SK-N-SH (cell line): ENCODE measurements at regions not wholly inside any gene's neighbourhood (a gene's known extent, or its start where the extent isn't known, plus 50 kb on each side); places are given as distances from the start of the nearest gene placed in this dataset.

Experiments
- CTCF ChIA-PET: fragments of 300-600, 350-600 bp; formaldehyde crosslinking; extraction: SDS; loops from one replicate; lab custom pipeline; 2021; lab: Yijun Ruan, JAX
- POLR2A ChIA-PET: fragments of 350-600 bp; sonication (Branson Sonifier 250); formaldehyde crosslinking; extraction: SDS; loops from one replicate; lab custom pipeline; 2020; ENCODE audit warnings: antibody characterized with exemption, inconsistent platforms; lab: Yijun Ruan, JAX
- DNase-seq: peaks from one replicate; pipeline ENCODE4 v3.0.0; 2012
- H2AFZ ChIP-seq: fragments of 200-600 bp; sonication (generic); 2 replicates; pipeline ENCODE4 v1.8.1; 2016; ENCODE audit warnings: antibody characterized with exemption, mild to moderate bottlenecking, low read depth
- H3F3A ChIP-seq: fragments of 200-600 bp; sonication (generic); replicated peaks from 2 replicates; pipeline ENCODE3; 2016; ENCODE audit warnings: antibody characterized with exemption, mild to moderate bottlenecking; ENCODE audit not compliant: insufficient read depth
- H3K27ac ChIP-seq, 2 experiments: fragments of 200-500 bp in 1 of 2; fragments of 200-600 bp in 1 of 2; sonication (Bioruptor generic) in 1 of 2; sonication (generic), shearing (Covaris generic) in 1 of 2; 2 replicates each; pipeline versions ENCODE4 v1.5.1 to v1.6.1; 2014 to 2016; ENCODE audit warnings: low read depth in 2 of 2, inconsistent platforms in 1 of 2, low read length in 1 of 2, mild to moderate bottlenecking in 1 of 2, mixed read lengths in 1 of 2
- H3K27me3 ChIP-seq: fragments of 200-600 bp; sonication (generic), shearing (Covaris generic); 2 replicates; pipeline ENCODE4 v1.6.1; 2016; ENCODE audit warnings: mixed run types; ENCODE audit not compliant: insufficient read depth
- H3K36me3 ChIP-seq, 2 experiments: fragments of 200-500 bp in 1 of 2; fragments of 200-600 bp in 1 of 2; sonication (Bioruptor generic) in 1 of 2; sonication (generic) in 1 of 2; replicated peaks in 1 of 2; 2 replicates each; pipeline versions ENCODE3 to v1.5.1; 2014 to 2016; ENCODE audit warnings: low read length in 1 of 2, mild to moderate bottlenecking in 1 of 2; ENCODE audit not compliant: insufficient read depth in 2 of 2, control insufficient read depth in 1 of 2
- H3K4me1 ChIP-seq, 2 experiments: fragments of 200-500 bp in 1 of 2; fragments of 200-600 bp in 1 of 2; sonication (Bioruptor generic) in 1 of 2; sonication (generic), shearing (Covaris generic) in 1 of 2; 2 replicates each; pipeline versions ENCODE4 v1.5.1 to v1.6.1; 2014 to 2016; ENCODE audit warnings: low read depth in 1 of 2, low read length in 1 of 2, mixed run types in 1 of 2; ENCODE audit not compliant: insufficient read depth in 2 of 2, control insufficient read depth in 1 of 2
- H3K4me2 ChIP-seq: fragments of 200-600 bp; sonication (generic), shearing (Covaris generic); 2 replicates; pipeline ENCODE4 v1.6.1; 2017; ENCODE audit warnings: mixed run types
- H3K4me3 ChIP-seq, 2 experiments: fragments of 200-500 bp in 1 of 2; fragments of 200-600 bp in 1 of 2; sonication (Bioruptor generic) in 1 of 2; sonication (generic), shearing (Covaris generic) in 1 of 2; 2 replicates each; pipeline versions ENCODE4 v1.5.1 to v1.8.1; 2014 to 2016; ENCODE audit warnings: low read depth in 2 of 2, inconsistent platforms in 1 of 2, low read length in 1 of 2, mild to moderate bottlenecking in 1 of 2, mixed read lengths in 1 of 2, moderate library complexity in 1 of 2
- H3K79me2 ChIP-seq: fragments of 200-600 bp; sonication (generic); 2 replicates; pipeline ENCODE4 v1.8.1; 2017; ENCODE audit warnings: mild to moderate bottlenecking; ENCODE audit not compliant: insufficient read depth
- H3K9ac ChIP-seq: fragments of 200-600 bp; sonication (generic); 2 replicates; pipeline ENCODE4 v1.6.1; 2017; ENCODE audit warnings: mixed run types
- H3K9me2 ChIP-seq: fragments of 200-600 bp; sonication (generic); 2 replicates; pipeline ENCODE4 v1.6.1; 2017; ENCODE audit warnings: mixed run types
- H3K9me3 ChIP-seq: fragments of 200-600 bp; sonication (generic); 2 replicates; pipeline ENCODE4 v1.6.1; 2017; ENCODE audit warnings: mixed run types, mild to moderate bottlenecking, moderate library complexity
- H4K20me1 ChIP-seq: fragments of 200-600 bp; sonication (generic); 2 replicates; pipeline ENCODE4 v1.6.1; 2017; ENCODE audit warnings: mild to moderate bottlenecking, mixed run types; ENCODE audit not compliant: insufficient read depth
- ELF1 ChIP-seq: IDR thresholded peaks from 2 replicates; pipeline ENCODE4 v1.4.0; 2012
- EP300 ChIP-seq, 2 experiments: IDR thresholded peaks; 2 replicates each; pipeline versions ENCODE4 v1.4.0 to v1.6.1; 2012; ENCODE audit warnings: borderline replicate concordance in 1 of 2, low read depth in 1 of 2, low read length in 1 of 2
- FOXM1 ChIP-seq: IDR thresholded peaks from 2 replicates; pipeline ENCODE4 v1.4.0; 2012; ENCODE audit warnings: low read depth, mild to moderate bottlenecking
- GATA2 ChIP-seq: sonication (generic); formaldehyde crosslinking; IDR thresholded peaks from 2 replicates; pipeline ENCODE4 v1.5.0; 2020; ENCODE audit warnings: mild to moderate bottlenecking, missing genetic modification reagents
- MEF2A ChIP-seq: IDR thresholded peaks from 2 replicates; pipeline ENCODE4 v1.4.0; 2012; ENCODE audit warnings: low read depth, borderline replicate concordance
- MXI1 ChIP-seq: IDR thresholded peaks from 2 replicates; pipeline ENCODE4 v1.6.1; 2012; ENCODE audit warnings: mild to moderate bottlenecking, low read depth, low read length, improper control_type of control experiment
- NFIC ChIP-seq: IDR thresholded peaks from 2 replicates; pipeline ENCODE4 v1.4.0; 2012; ENCODE audit warnings: borderline replicate concordance
- NRF1 ChIP-seq: IDR thresholded peaks from 2 replicates; pipeline ENCODE4 v1.6.1; 2012; ENCODE audit warnings: low read depth, mild to moderate bottlenecking, low read length
- POLR2AphosphoS5 ChIP-seq: IDR thresholded peaks from 2 replicates; pipeline ENCODE4 v1.6.1; 2012; ENCODE audit warnings: low read depth, low read length
- RCOR1 ChIP-seq: fragments of 150-350 bp; IDR thresholded peaks from 2 replicates; pipeline ENCODE4 v1.6.1; 2017; ENCODE audit warnings: antibody characterized with exemption, low read length
- REST ChIP-seq: IDR thresholded peaks from 2 replicates; pipeline ENCODE4 v1.6.1; 2012; ENCODE audit warnings: mild to moderate bottlenecking, low read depth, low read length, moderate library complexity
- RFX5 ChIP-seq: IDR thresholded peaks from 2 replicates; pipeline ENCODE4 v1.6.1; 2012; ENCODE audit warnings: mild to moderate bottlenecking, improper control_type of control experiment, low read length
- SIN3A ChIP-seq: IDR thresholded peaks from 2 replicates; pipeline ENCODE4 v1.6.1; 2012; ENCODE audit warnings: low read depth, mild to moderate bottlenecking, low read length, moderate library complexity, borderline replicate concordance
- SMC3 ChIP-seq: IDR thresholded peaks from 2 replicates; pipeline ENCODE4 v1.6.1; 2012; ENCODE audit warnings: low read depth, low read length, improper control_type of control experiment
- TAF1 ChIP-seq: IDR thresholded peaks from 2 replicates; pipeline ENCODE4 v1.6.1; 2012; ENCODE audit warnings: low read depth, mild to moderate bottlenecking, low read length, moderate library complexity, borderline replicate concordance
- TCF12 ChIP-seq: IDR thresholded peaks from 2 replicates; pipeline ENCODE4 v1.4.0; 2012
- WGBS: methylation state at CpG from one replicate; pipeline ENCODE4 v1.1.6; 2017; ENCODE audit warnings: low lambda C conversion rate; 5-methylcytosine and 5-hydroxymethylcytosine counted together
- TF ChIP-seq, protein P1 (sequence below): fragments of 150-350 bp; IDR thresholded peaks from 2 replicates; pipeline ENCODE4 v1.6.1; 2016; ENCODE audit warnings: mild to moderate bottlenecking, low read depth, low read length
- TF ChIP-seq, protein P2 (sequence below): fragments of 200-600 bp; sonication (generic); IDR thresholded peaks from 2 replicates; pipeline ENCODE4 v1.6.1; 2017; ENCODE audit warnings: antibody characterized with exemption, mild to moderate bottlenecking, moderate library complexity
- TF ChIP-seq, protein P3 (sequence below): IDR thresholded peaks from 2 replicates; pipeline ENCODE4 v1.4.0; 2012; ENCODE audit warnings: low read depth

DNA sequence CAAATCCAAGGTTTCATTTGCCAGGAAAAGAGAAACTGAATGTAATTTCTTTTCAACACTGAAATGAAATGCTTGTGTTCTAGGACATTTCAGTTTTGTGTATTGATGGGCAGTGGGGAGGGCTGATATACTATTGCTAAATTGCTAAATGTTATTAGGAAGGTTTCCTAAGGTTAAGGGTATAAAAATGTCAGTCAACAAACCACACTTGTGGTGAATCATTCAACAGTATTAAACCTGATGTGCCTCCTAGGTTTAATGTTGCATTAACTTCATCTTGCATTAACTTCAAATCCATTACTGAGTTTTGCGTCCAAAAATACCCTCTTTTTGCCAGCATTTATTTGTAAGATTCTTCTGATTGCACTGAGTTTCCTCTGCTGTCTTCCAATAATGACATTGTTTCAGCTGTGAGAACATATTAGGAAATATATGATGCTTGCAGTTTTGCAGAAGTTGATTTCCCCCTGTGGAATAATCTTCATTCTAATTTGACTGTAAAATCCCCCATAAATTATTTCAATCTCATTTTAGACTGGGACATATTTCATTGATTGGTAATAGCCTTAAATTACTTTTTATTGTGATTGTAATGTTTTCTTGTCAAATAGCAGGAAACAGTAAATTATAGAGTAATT, 758.3 kb downstream of the GBE1 start:
- H3K4me1 ChIP-seq = no peaks in the 10 kb centered on the region
- POLR2A ChIA-PET = no interaction called here
- TF ChIP-seq SMC3 (no peak), RFX5 (no peak), TAF1 (no peak), NFIC (no peak), MXI1 (no peak), EP300 (IDR thresholded peaks at IDR 0.05; ENCODE audit: borderline replicate concordance in 1 of 2, low read depth in 1 of 2, low read length in 1 of 2) (no peak), TCF12 (no peak), REST (no peak), SIN3A (no peak), NRF1 (no peak), FOXM1 (no peak), POLR2AphosphoS5 (no peak), ELF1 (no peak), RCOR1 (no peak), GATA2 (no peak), MEF2A (no peak)
- TF ChIP-seq, protein P1, sequence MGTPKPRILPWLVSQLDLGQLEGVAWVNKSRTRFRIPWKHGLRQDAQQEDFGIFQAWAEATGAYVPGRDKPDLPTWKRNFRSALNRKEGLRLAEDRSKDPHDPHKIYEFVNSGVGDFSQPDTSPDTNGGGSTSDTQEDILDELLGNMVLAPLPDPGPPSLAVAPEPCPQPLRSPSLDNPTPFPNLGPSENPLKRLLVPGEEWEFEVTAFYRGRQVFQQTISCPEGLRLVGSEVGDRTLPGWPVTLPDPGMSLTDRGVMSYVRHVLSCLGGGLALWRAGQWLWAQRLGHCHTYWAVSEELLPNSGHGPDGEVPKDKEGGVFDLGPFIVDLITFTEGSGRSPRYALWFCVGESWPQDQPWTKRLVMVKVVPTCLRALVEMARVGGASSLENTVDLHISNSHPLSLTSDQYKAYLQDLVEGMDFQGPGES = no peak
- TF ChIP-seq, protein P2, sequence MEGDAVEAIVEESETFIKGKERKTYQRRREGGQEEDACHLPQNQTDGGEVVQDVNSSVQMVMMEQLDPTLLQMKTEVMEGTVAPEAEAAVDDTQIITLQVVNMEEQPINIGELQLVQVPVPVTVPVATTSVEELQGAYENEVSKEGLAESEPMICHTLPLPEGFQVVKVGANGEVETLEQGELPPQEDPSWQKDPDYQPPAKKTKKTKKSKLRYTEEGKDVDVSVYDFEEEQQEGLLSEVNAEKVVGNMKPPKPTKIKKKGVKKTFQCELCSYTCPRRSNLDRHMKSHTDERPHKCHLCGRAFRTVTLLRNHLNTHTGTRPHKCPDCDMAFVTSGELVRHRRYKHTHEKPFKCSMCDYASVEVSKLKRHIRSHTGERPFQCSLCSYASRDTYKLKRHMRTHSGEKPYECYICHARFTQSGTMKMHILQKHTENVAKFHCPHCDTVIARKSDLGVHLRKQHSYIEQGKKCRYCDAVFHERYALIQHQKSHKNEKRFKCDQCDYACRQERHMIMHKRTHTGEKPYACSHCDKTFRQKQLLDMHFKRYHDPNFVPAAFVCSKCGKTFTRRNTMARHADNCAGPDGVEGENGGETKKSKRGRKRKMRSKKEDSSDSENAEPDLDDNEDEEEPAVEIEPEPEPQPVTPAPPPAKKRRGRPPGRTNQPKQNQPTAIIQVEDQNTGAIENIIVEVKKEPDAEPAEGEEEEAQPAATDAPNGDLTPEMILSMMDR = no peak
- TF ChIP-seq, protein P3, sequence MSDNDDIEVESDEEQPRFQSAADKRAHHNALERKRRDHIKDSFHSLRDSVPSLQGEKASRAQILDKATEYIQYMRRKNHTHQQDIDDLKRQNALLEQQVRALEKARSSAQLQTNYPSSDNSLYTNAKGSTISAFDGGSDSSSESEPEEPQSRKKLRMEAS = no peak
- TF ChIP-seq, all 33 proteins: peak for 0
- no peak for DNase-seq
- no peak overlapping the region for H3K9ac ChIP-seq
- H3K79me2 ChIP-seq = no peaks in the 10 kb centered on the region
- no peak overlapping the region for H3K4me3 ChIP-seq
- H2AFZ ChIP-seq = no peak overlapping the region
- CTCF ChIA-PET = no interaction called here
- no peaks in the 10 kb centered on the region for H4K20me1 ChIP-seq
- H3K9me2 ChIP-seq = no peaks in the 10 kb centered on the region
- no peaks in the 10 kb centered on the region for H3K27me3 ChIP-seq
- no peaks in the 10 kb centered on the region for H3K36me3 ChIP-seq
- no peaks in the 10 kb centered on the region; the same call in 1 of the 2 replicates for H3K9me3 ChIP-seq
- H3F3A ChIP-seq = no peaks in the 10 kb centered on the region
- 13% methylated on average over 1 of the region's 1 CpG for WGBS
- no peak overlapping the region for H3K27ac ChIP-seq
- no peak overlapping the region for H3K4me2 ChIP-seq
